GM12892 (cell line): ENCODE measurements at regions not wholly inside any gene's neighbourhood (a gene's known extent, or its start where the extent isn't known, plus 50 kb on each side); places are given as distances from the start of the nearest gene placed in this dataset.

Experiments used
- POLR2A ChIP-seq: IDR thresholded peaks from 2 replicates; pipeline ENCODE4 v1.6.1; 2011; ENCODE audit warnings: low read depth, low read length, control low read depth
- POLR2AphosphoS5 ChIP-seq: IDR thresholded peaks from 2 replicates; pipeline ENCODE4 v1.6.1; 2011; ENCODE audit warnings: low read depth, low read length, control low read depth

GRCh38 chr11:43573873-43574272, 106.7 kb upstream of the HSD17B12 start:
- no peak for TF ChIP-seq POLR2AphosphoS5
- no peak for TF ChIP-seq POLR2A
